H9 (cell line): ENCODE measurements at regions not wholly inside any gene's neighbourhood (a gene's known extent, or its start where the extent isn't known, plus 50 kb on each side); places are given as distances from the start of the nearest gene placed in this dataset.

ENCODE experiments used
- DNase-seq: peaks from one replicate; pipeline ENCODE4 v3.0.0-alpha.2; 2017
- H2AFZ ChIP-seq: one replicate; pipeline ENCODE4 v1.6.1; 2013; ENCODE audit warnings: mild to moderate bottlenecking, low read length, control low read depth, moderate library complexity
- H2AK5ac ChIP-seq: 2 replicates; pipeline ENCODE4 v1.6.1; 2013; ENCODE audit warnings: low read length, control low read depth, mixed read lengths; ENCODE audit not compliant: insufficient read length
- H2BK120ac ChIP-seq: one replicate; pipeline ENCODE4 v1.6.1; 2013; ENCODE audit warnings: low read depth, mild to moderate bottlenecking, low read length, control low read depth, inconsistent platforms; ENCODE audit not compliant: poor library complexity, severe bottlenecking
- H2BK12ac ChIP-seq: 2 replicates; pipeline ENCODE4 v1.6.1; 2013; ENCODE audit warnings: low read length, control low read depth, mixed read lengths, low read depth; ENCODE audit not compliant: insufficient read length
- H2BK15ac ChIP-seq: 2 replicates; pipeline ENCODE4 v1.6.1; 2013; ENCODE audit warnings: low read depth, low read length, control low read depth
- H2BK20ac ChIP-seq: one replicate; pipeline ENCODE4 v1.6.1; 2013; ENCODE audit warnings: low read depth, mild to moderate bottlenecking, low read length, control low read depth, inconsistent platforms; ENCODE audit not compliant: poor library complexity, severe bottlenecking
- H2BK5ac ChIP-seq: 2 replicates; pipeline ENCODE4 v1.6.1; 2013; ENCODE audit warnings: low read length, control low read depth, mixed read lengths; ENCODE audit not compliant: insufficient read length
- H3K14ac ChIP-seq: 2 replicates; pipeline ENCODE4 v1.6.1; 2013; ENCODE audit warnings: low read length, control low read depth; ENCODE audit not compliant: insufficient read depth
- H3K18ac ChIP-seq: 2 replicates; pipeline ENCODE4 v1.6.1; 2013; ENCODE audit warnings: low read depth, mild to moderate bottlenecking, mixed read lengths, low read length, control low read depth; ENCODE audit not compliant: insufficient read length
- H3K23ac ChIP-seq: 2 replicates; pipeline ENCODE4 v1.6.1; 2013; ENCODE audit warnings: low read length, control low read depth, mixed read lengths, low read depth; ENCODE audit not compliant: insufficient read length
- H3K23me2 ChIP-seq: 2 replicates; pipeline ENCODE4 v1.6.1; 2013; ENCODE audit warnings: low read depth, mild to moderate bottlenecking, mixed read lengths, low read length, control low read depth; ENCODE audit not compliant: insufficient read length, poor library complexity, severe bottlenecking
- H3K27ac ChIP-seq: 2 replicates; pipeline ENCODE4 v1.5.1; 2013; ENCODE audit warnings: low read length, control low read depth, mixed read lengths, low read depth; ENCODE audit not compliant: insufficient read length
- H3K27me3 ChIP-seq: 2 replicates; pipeline ENCODE4 v1.6.1; 2013; ENCODE audit warnings: low read length, control low read depth, inconsistent platforms; ENCODE audit not compliant: insufficient read depth
- H3K4ac ChIP-seq: 2 replicates; pipeline ENCODE4 v1.6.1; 2013; ENCODE audit warnings: low read depth, mild to moderate bottlenecking, control low read depth, inconsistent platforms, low read length, moderate library complexity
- H3K4me1 ChIP-seq: 2 replicates; pipeline ENCODE4 v1.6.1; 2013; ENCODE audit warnings: low read length, control low read depth, inconsistent platforms; ENCODE audit not compliant: insufficient read depth
- H3K4me2 ChIP-seq: 2 replicates; pipeline ENCODE4 v1.6.1; 2013; ENCODE audit warnings: low read length, control low read depth, mixed read lengths; ENCODE audit not compliant: insufficient read length, insufficient read depth
- H3K56ac ChIP-seq: 2 replicates; pipeline ENCODE4 v1.6.1; 2013; ENCODE audit warnings: low read depth, mild to moderate bottlenecking, mixed read lengths, low read length, control low read depth; ENCODE audit not compliant: insufficient read length
- H3K79me1 ChIP-seq: 2 replicates; pipeline ENCODE4 v1.6.1; 2013; ENCODE audit warnings: low read depth, mild to moderate bottlenecking, moderate library complexity, low read length, control low read depth, inconsistent platforms; ENCODE audit not compliant: insufficient read depth, poor library complexity, severe bottlenecking
- H3K79me2 ChIP-seq: 2 replicates; pipeline ENCODE4 v1.6.1; 2013; ENCODE audit warnings: low read length, control low read depth, inconsistent platforms; ENCODE audit not compliant: insufficient read depth
- H3K9ac ChIP-seq: 2 replicates; pipeline ENCODE4 v1.6.1; 2013; ENCODE audit warnings: low read length, control low read depth, mixed read lengths; ENCODE audit not compliant: insufficient read length; ENCODE audit errors: extremely low read depth
- H3K9me3 ChIP-seq: one replicate; pipeline ENCODE4 v1.6.1; 2013; ENCODE audit warnings: low read depth, low read length, inconsistent platforms; ENCODE audit not compliant: control insufficient read depth
- H3T11ph ChIP-seq: one replicate; pipeline ENCODE4 v1.6.1; 2013; ENCODE audit warnings: mild to moderate bottlenecking, low read length, control low read depth, inconsistent platforms
- H4K20me1 ChIP-seq: one replicate; pipeline ENCODE4 v1.6.1; 2013; ENCODE audit not compliant: control insufficient read depth, insufficient read length, insufficient read depth
- H4K5ac ChIP-seq: 2 replicates; pipeline ENCODE4 v1.6.1; 2013; ENCODE audit warnings: low read depth, mild to moderate bottlenecking, mixed read lengths, low read length, control low read depth; ENCODE audit not compliant: insufficient read length
- H4K8ac ChIP-seq: replicated peaks from 2 replicates; pipeline ENCODE4 v1.6.1; 2013; ENCODE audit warnings: low read length, control low read depth, mixed read lengths, low read depth; ENCODE audit not compliant: insufficient read length
- H4K91ac ChIP-seq: 2 replicates; pipeline ENCODE4 v1.6.1; 2013; ENCODE audit warnings: low read depth, mild to moderate bottlenecking, moderate library complexity, mixed read lengths, low read length, control low read depth; ENCODE audit not compliant: insufficient read length
- H3K27ac Mint-ChIP-seq, 3 experiments: 2 replicates in 2 of 3; 3 replicates in 1 of 3; pipeline ENCODE4 v1.8.0; 2020 to 2021; ENCODE audit warnings: mixed read lengths in 3 of 3, mild to moderate bottlenecking in 1 of 3, moderate library complexity in 1 of 3
- H3K27me3 Mint-ChIP-seq: 2 replicates; pipeline ENCODE4 v1.8.0; 2021; ENCODE audit warnings: low read depth, mild to moderate bottlenecking, moderate library complexity, mixed read lengths
- H3K36me3 Mint-ChIP-seq, 3 experiments: 2 replicates in 2 of 3; 3 replicates in 1 of 3; pipeline ENCODE4 v1.8.0; 2020 to 2021; ENCODE audit warnings: low read depth in 3 of 3, mixed read lengths in 3 of 3; ENCODE audit not compliant: insufficient read depth in 1 of 3
- H3K4me1 Mint-ChIP-seq, 2 experiments: 2 replicates each; pipeline ENCODE4 v1.8.0; 2020; ENCODE audit warnings: mixed read lengths in 2 of 2
- H3K4me3 Mint-ChIP-seq, 2 experiments: 2 replicates in 1 of 2; 3 replicates in 1 of 2; pipeline ENCODE4 v1.8.0; 2020 to 2021; ENCODE audit warnings: mild to moderate bottlenecking in 2 of 2, mixed read lengths in 2 of 2, moderate library complexity in 1 of 2
- H3K9me3 Mint-ChIP-seq, 2 experiments: 2 replicates in 1 of 2; 3 replicates in 1 of 2; pipeline ENCODE4 v1.8.0; 2020; ENCODE audit warnings: mild to moderate bottlenecking in 2 of 2, mixed read lengths in 2 of 2, moderate library complexity in 1 of 2
- WGBS: extraction: QIAGEN DNeasy Blood & Tissue Kit; methylation state at CpG from one replicate; pipeline ENCODE4 v1.1.7; 2013; ENCODE audit warnings: missing lambda C conversion rate, low lambda C conversion rate, mixed read lengths; ENCODE audit not compliant: insufficient read length; ENCODE audit errors: extremely low coverage; 5-methylcytosine and 5-hydroxymethylcytosine counted together
- TF ChIP-seq, protein P1 (sequence below): fragments of 200-600 bp; sonication (generic); conservative IDR thresholded peaks from 3 replicates; pipeline ENCODE4 v1.8.0; 2021; ENCODE audit warnings: antibody characterized with exemption, mild to moderate bottlenecking

DNA sequence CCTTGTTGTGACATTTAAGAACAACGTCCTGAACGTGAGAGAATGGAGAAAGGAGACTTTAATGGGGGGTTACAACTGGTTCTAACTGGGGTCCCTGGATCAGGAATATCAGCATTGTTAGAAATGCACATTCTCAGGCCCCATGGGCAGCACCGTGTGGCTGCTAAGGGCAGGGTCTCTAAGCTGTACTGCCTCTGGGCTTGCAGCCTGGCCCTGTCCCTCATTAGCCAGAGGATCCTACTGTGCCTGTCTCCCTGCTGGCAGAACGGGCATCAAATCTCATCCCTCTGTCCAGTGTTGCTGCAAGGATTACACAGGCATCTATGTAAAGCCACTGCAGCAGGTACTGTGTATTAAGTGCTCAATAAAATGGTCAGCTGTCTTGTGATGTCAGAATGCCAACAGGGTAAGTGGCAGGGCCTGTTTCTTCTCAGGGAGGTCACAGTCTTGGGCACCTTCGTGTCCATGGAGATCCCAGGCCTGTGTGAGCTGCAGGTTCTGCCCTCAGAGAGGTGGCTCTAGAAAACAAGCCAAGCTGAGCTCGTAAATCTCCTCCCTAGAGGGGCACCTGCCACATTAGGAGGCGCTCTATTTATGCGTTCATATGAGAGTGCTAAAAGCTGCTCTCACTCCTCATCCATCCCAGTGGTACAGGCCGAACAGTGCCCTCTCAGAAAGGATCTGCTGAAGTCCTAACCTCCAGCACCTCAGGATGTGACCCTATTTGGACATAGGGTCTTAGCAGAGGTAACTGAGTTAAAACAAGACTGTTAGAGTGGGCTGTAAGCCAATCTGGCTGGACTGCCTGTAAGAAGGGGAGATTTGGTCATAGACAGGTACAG, 210.5 kb downstream of the GADD45G start:
- H3K79me2 ChIP-seq = no peaks in the 10 kb centered on the region
- no CpG with 5 or more reads among the region's 9 CpGs for WGBS
- no peak overlapping the region for H3K9ac ChIP-seq
- H3K23me2 ChIP-seq = no peaks in the 10 kb centered on the region
- H2BK15ac ChIP-seq = no peak overlapping the region
- Mint-ChIP-seq H3K36me3 (no peaks in the 10 kb centered on the region; a peak in 1 of 7 replicates), H3K4me1 (peaks cover 4 to 7% of the 10 kb centered on the region in 2 experiments), H3K9me3 (no peaks in the 10 kb centered on the region; a peak in 1 of 5 replicates), H3K4me3 (no peak overlapping the region), H3K27ac (no peak overlapping the region), H3K27me3 (peaks cover 8% of the 10 kb centered on the region)
- no peak overlapping the region for H3K14ac ChIP-seq
- H4K5ac ChIP-seq = no peak overlapping the region
- no peaks in the 10 kb centered on the region for H3K27me3 ChIP-seq
- no peak overlapping the region for H2BK20ac ChIP-seq
- no peak overlapping the region for H3K23ac ChIP-seq
- no peak overlapping the region for H4K91ac ChIP-seq
- no peaks in the 10 kb centered on the region for H4K20me1 ChIP-seq
- no peak overlapping the region for H3K27ac ChIP-seq
- no peak overlapping the region for H4K8ac ChIP-seq
- no peak overlapping the region for H3K4me2 ChIP-seq
- TF ChIP-seq, protein P1, sequence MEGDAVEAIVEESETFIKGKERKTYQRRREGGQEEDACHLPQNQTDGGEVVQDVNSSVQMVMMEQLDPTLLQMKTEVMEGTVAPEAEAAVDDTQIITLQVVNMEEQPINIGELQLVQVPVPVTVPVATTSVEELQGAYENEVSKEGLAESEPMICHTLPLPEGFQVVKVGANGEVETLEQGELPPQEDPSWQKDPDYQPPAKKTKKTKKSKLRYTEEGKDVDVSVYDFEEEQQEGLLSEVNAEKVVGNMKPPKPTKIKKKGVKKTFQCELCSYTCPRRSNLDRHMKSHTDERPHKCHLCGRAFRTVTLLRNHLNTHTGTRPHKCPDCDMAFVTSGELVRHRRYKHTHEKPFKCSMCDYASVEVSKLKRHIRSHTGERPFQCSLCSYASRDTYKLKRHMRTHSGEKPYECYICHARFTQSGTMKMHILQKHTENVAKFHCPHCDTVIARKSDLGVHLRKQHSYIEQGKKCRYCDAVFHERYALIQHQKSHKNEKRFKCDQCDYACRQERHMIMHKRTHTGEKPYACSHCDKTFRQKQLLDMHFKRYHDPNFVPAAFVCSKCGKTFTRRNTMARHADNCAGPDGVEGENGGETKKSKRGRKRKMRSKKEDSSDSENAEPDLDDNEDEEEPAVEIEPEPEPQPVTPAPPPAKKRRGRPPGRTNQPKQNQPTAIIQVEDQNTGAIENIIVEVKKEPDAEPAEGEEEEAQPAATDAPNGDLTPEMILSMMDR = no peak
- H3K18ac ChIP-seq = no peak overlapping the region
- no peak overlapping the region for H3T11ph ChIP-seq
- H3K56ac ChIP-seq = no peak overlapping the region
- H2BK120ac ChIP-seq = no peak overlapping the region
- no peaks in the 10 kb centered on the region for H3K9me3 ChIP-seq
- H3K4ac ChIP-seq = no peak overlapping the region
- H2BK5ac ChIP-seq = no peak overlapping the region
- no peaks in the 10 kb centered on the region for H3K79me1 ChIP-seq
- DNase-seq = no peak
- H3K4me1 ChIP-seq = 0 out of 2 replicates have a peak, but pooled peaks cover 3% of the 10 kb centered on the region
- no peak overlapping the region for H2AFZ ChIP-seq
- H2BK12ac ChIP-seq = no peak overlapping the region
- no peak overlapping the region for H2AK5ac ChIP-seq
